ENCODE measurements at regions not wholly inside any gene's neighbourhood (a gene's known extent, or its start where the extent isn't known, plus 50 kb on each side); places are given as distances from the start of the nearest gene placed in this dataset.
"Not testable (repeated sequence)": the region's sequence is repeated elsewhere in the genome, so short reads cannot be mapped to it uniquely, and the experiment has no call there.

- no peak for ATAC-seq (ENCODE audit: insufficient number of reproducible peaks, low FRiP score, low read depth)
- TF ChIP-seq, protein P1, sequence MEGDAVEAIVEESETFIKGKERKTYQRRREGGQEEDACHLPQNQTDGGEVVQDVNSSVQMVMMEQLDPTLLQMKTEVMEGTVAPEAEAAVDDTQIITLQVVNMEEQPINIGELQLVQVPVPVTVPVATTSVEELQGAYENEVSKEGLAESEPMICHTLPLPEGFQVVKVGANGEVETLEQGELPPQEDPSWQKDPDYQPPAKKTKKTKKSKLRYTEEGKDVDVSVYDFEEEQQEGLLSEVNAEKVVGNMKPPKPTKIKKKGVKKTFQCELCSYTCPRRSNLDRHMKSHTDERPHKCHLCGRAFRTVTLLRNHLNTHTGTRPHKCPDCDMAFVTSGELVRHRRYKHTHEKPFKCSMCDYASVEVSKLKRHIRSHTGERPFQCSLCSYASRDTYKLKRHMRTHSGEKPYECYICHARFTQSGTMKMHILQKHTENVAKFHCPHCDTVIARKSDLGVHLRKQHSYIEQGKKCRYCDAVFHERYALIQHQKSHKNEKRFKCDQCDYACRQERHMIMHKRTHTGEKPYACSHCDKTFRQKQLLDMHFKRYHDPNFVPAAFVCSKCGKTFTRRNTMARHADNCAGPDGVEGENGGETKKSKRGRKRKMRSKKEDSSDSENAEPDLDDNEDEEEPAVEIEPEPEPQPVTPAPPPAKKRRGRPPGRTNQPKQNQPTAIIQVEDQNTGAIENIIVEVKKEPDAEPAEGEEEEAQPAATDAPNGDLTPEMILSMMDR (IDR thresholded peaks at IDR 0.05) = no peak
- peaks cover 10 to 20% of the 10 kb centered on the region in 2 donors for H3K4me1 ChIP-seq (ENCODE audit: control insufficient read depth in 1 of 2, low read depth in 2 of 2)
- peaks cover 3% of the 10 kb centered on the region for H3K9me3 ChIP-seq
- peak overlapping the region in 1 of 2 donors; percentile 29 for H3K27ac ChIP-seq
- DNase-seq (ENCODE audit: low spot score) = no peak
- H3K27me3 ChIP-seq (replicated peaks; ENCODE audit: insufficient read depth) = no peaks in the 10 kb centered on the region
- no peak overlapping the region for H3K4me3 ChIP-seq
- H3K36me3 ChIP-seq = no peaks in the 10 kb centered on the region
Measured at GRCh38 chr9:88628114-88628513, 93.1 kb downstream of the NXNL2 start.

- no peak overlapping the region for H3K4me3 ChIP-seq
- H3K9me3 ChIP-seq = peaks cover 3% of the 10 kb centered on the region
- ATAC-seq (ENCODE audit: insufficient number of reproducible peaks, low FRiP score, low read depth) (no peak), DNase-seq (ENCODE audit: low spot score) (no peak)
- H3K27ac ChIP-seq = peak overlapping the region in 1 of 2 donors; percentile 29
- H3K4me1 ChIP-seq (ENCODE audit: control insufficient read depth in 1 of 2, low read depth in 2 of 2) = peaks cover 10 to 20% of the 10 kb centered on the region in 2 donors
- no peaks in the 10 kb centered on the region for H3K27me3 ChIP-seq (replicated peaks; ENCODE audit: insufficient read depth)
- H3K36me3 ChIP-seq = no peaks in the 10 kb centered on the region
- TF ChIP-seq, protein P1 (IDR thresholded peaks at IDR 0.05) = no peak
Measured at GRCh38 chr9:88628811-88629210, 93.8 kb downstream of the NXNL2 start.

DNA sequence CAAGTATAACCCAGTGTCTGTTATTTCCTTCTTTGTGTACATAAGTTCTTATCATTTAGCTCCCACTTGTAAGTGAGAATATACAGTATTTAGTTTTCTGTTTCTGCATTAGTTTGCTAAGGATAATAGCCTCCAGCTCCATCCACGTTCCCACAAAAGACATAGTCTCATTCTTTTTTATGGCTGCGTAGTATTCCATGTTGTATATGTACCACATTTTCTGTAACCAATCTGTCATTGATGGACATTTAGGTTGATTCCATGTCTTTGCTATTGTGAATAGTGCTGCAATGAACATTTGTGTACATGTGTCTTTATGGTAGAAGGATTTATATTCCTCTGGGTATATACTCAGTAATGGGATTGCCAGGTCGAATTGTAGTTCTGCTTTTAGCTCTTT is 95.6 kb downstream of the NXNL2 start:
- not testable (repeated sequence) for DNase-seq (ENCODE audit: low spot score); H3K27me3 ChIP-seq (replicated peaks; ENCODE audit: insufficient read depth); H3K36me3 ChIP-seq; H3K27ac ChIP-seq; H3K9me3 ChIP-seq; H3K4me3 ChIP-seq; ATAC-seq (ENCODE audit: insufficient number of reproducible peaks, low FRiP score, low read depth)
- peaks cover 10 to 20% of the 10 kb centered on the region in 2 donors for H3K4me1 ChIP-seq (ENCODE audit: control insufficient read depth in 1 of 2, low read depth in 2 of 2)

DNA sequence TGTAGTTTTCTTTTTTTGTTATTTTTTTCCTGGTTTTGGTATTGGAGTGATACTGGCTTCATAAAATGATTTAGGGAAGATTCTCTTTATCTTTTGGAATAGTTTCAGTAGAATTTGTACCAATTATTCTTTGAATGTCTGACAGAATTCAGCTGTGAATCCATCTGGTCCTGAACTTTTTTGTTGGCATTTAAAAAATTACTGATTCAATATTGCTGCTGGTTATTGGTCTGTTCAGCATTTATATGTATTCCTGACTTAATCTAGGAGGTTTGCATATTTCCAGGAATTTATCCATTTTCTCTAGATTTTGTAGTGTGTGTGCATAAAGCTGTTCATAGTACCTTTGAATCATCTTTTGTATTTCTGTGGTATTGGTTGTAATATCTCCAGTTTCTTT is 100.2 kb downstream of the NXNL2 start:
- no peaks in the 10 kb centered on the region for H3K36me3 ChIP-seq
- ATAC-seq (ENCODE audit: insufficient number of reproducible peaks, low FRiP score, low read depth) (no peak), DNase-seq (ENCODE audit: low spot score) (no peak)
- no peaks in the 10 kb centered on the region for H3K27me3 ChIP-seq (replicated peaks; ENCODE audit: insufficient read depth)
- peaks cover 8% of the 10 kb centered on the region for H3K9me3 ChIP-seq
- H3K4me3 ChIP-seq = no peak overlapping the region
- TF ChIP-seq, protein P1 (IDR thresholded peaks at IDR 0.05) = no peak
- no peaks in the 10 kb centered on the region for H3K4me1 ChIP-seq (ENCODE audit: control insufficient read depth in 1 of 2, low read depth in 2 of 2)
- H3K27ac ChIP-seq = no peak overlapping the region

DNA sequence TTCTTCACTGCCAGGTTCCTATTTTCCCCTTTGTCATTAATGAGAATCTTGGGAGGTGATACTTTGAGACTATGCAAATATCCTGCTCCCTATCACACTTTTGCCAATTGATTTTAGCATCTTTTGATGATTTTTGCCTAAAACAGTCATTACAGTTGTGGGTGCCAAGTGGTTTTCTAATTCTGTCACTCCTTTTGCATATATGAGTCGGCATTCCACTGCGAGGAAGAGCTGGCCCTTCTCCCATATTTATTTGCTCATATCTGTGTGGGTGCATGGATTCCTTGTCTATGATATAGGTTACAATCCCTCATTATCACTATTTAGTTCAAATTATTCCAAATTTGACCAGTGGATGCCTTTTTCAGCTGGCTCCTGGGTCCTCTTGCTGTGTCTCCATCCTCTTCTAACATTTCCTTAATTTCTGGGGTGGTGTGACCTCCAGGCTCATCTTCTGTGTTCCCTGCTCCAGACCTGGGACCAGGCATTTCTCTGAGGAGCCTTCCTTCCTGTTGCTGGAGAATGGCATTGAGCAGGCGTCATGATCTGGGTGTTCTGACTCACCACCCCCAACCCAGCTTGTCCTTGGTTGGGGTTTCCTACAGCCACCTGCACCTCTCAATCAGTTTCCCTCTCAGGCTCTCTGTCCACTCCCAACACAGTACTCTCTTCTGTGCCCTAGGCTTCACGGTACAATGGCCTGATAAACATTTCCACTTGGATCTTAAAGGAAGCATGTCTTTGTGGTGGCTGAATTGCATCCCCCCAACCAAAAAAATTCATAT is 106.7 kb downstream of the NXNL2 start:
- no peak for ATAC-seq (ENCODE audit: insufficient number of reproducible peaks, low FRiP score, low read depth)
- no peaks in the 10 kb centered on the region for H3K36me3 ChIP-seq
- peaks cover 0 to 5% of the 10 kb centered on the region in 2 donors for H3K4me1 ChIP-seq (ENCODE audit: control insufficient read depth in 1 of 2, low read depth in 2 of 2)
- no peak overlapping the region for H3K27ac ChIP-seq
- TF ChIP-seq, protein P1 (IDR thresholded peaks at IDR 0.05) = no peak
- H3K27me3 ChIP-seq (replicated peaks; ENCODE audit: insufficient read depth) = no peaks in the 10 kb centered on the region
- no peak overlapping the region for H3K4me3 ChIP-seq
- peaks cover 5% of the 10 kb centered on the region for H3K9me3 ChIP-seq
- no peak for DNase-seq (ENCODE audit: low spot score)

All from thoracic aorta (tissue), 2 donors.